NT2/D1 (cell line): ENCODE measurements at regions not wholly inside any gene's neighbourhood (a gene's known extent, or its start where the extent isn't known, plus 50 kb on each side); places are given as distances from the start of the nearest gene placed in this dataset.

Experiments
- SUZ12 ChIP-seq: IDR thresholded peaks from 2 replicates; pipeline ENCODE4 v1.6.1; 2011; ENCODE audit not compliant: insufficient read length, insufficient read depth; ENCODE audit errors: extremely low read depth
- ZNF274 ChIP-seq: IDR thresholded peaks from 2 replicates; pipeline ENCODE4 v1.6.1; 2011; ENCODE audit warnings: mild to moderate bottlenecking, low read depth, low read length

- TF ChIP-seq ZNF274: no peak
- no peak for TF ChIP-seq SUZ12
Measured at GRCh38 chr11:93248602-93249001, 50.8 kb upstream of the SLC36A4 start.
